GM19351 (cell line): ENCODE measurements at regions not wholly inside any gene's neighbourhood (a gene's known extent, or its start where the extent isn't known, plus 50 kb on each side); places are given as distances from the start of the nearest gene placed in this dataset.

Source experiments
- ATAC-seq: cut with Tn5 transposase; IDR thresholded peaks from one replicate; pipeline ENCODE4 v1.9.1; 2021; ENCODE audit warnings: mild to moderate bottlenecking, moderate library complexity; ENCODE audit not compliant: unreplicated experiment

DNA sequence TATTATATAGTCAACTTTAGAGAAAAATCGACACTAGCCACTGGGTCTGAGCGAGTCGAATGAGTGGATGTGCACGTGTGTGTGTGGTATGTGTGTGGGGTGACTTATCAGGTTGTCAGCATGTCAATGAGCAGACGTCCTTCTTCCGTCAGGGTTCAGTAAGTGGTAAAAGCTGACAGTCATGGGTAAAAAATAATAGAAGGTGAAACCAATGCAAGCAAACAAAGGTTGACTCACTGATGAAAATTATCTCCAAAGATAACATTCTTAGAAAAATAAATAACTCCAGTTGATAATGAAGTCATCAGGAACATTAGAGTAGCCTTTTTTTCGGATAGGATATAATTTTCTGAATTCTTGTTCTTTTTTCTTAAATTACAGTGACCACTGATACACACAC is 243.8 kb upstream of the FOXQ1 start:
- ATAC-seq, result no peak

- no peak for ATAC-seq
These were observed 244.6 kb upstream of the FOXQ1 start for GRCh38 chr6:1067346-1067745.

- ATAC-seq, result no peak
These were observed 245.3 kb upstream of the FOXQ1 start for GRCh38 chr6:1066449-1067090.

- no peak for ATAC-seq
These were observed 245.9 kb upstream of the FOXQ1 start for GRCh38 chr6:1065986-1066385.

GRCh38 chr6:1063671-1064355 is 248.1 kb upstream of the FOXQ1 start:
- ATAC-seq, result no peak

- no peak for ATAC-seq
These were observed 248.9 kb upstream of the FOXQ1 start for GRCh38 chr6:1062786-1063545.

GRCh38 chr6:1059596-1059995 is 252.3 kb upstream of the FOXQ1 start:
- ATAC-seq, result no peak

GRCh38 chr6:1057490-1058135 is 254.3 kb upstream of the FOXQ1 start:
- ATAC-seq, result no peak

DNA sequence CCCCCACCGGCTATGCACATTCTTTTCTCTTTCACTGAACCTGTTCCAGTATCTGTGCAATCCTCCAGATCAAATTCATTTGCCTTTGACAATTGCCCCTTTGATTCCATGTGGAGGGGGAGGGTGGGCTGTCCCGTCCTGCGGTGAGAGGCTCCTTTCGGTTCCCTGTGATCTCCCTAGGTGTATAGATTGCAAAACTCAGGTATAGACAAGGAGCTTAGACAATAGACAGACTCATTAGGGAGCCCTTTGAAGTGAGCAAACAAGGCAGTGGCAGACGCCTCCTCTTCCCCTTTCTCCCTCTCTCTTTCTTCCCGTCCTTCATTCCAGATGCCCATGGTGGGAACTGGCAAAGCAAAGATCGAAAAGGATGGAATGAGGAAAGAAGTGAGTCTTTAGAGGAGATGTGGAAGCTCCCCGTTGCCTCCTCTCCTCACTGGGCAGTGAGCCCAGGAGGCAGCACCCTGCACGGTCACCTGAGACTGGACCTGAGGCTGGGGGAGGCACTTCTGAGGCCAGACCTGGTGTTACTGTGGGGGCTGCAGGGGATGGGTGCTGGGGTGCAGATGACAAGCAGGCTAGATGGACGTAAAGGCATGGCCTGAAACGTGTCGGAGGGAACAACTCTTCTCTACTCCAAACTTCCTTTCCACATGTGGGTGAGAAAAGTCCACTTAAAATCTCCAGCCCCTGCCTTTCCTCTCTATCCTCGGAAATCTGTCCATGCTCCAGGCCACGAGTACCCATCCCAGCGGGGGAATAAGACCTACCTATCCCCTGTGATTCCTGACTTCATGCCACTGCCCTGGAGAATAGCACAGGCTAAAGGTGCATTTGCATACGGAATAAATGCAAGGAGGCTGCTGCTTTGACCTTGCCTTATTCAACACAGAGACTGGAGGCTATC is 256.6 kb upstream of the FOXQ1 start:
- ATAC-seq, result no peak

- no peak for ATAC-seq
These were observed 257.3 kb upstream of the FOXQ1 start for GRCh38 chr6:1054653-1055014.

GRCh38 chr6:1053586-1053985 is 258.3 kb upstream of the FOXQ1 start:
- ATAC-seq, result no peak

- no peak for ATAC-seq
These were observed 259.6 kb upstream of the FOXQ1 start for GRCh38 chr6:1052262-1052661.

- ATAC-seq, result no peak
These were observed 262.0 kb upstream of the FOXQ1 start for GRCh38 chr6:1049900-1050299.

DNA sequence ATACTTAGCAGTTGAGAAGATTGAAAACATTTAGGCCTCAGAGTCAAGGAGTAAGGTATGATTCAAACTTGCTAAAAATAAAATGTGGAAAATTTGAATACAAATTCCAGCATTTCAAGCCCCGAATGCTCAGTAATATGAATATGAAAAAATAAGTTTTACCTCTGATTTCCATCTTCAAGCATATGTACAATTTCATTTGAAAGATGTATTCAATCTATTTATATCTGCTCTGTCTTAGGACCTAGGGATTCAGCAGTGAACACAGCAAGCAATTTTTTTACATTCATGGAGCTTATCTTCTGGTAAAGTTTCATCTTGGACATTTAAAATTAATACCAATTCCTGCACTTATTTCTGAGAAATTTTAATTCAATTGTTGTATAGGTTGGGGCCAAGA is 262.7 kb upstream of the FOXQ1 start:
- ATAC-seq, result no peak

GRCh38 chr6:1047981-1048541 is 263.8 kb upstream of the FOXQ1 start:
- no peak for ATAC-seq

GRCh38 chr6:1045239-1045638 is 266.7 kb upstream of the FOXQ1 start:
- ATAC-seq, result no peak

DNA sequence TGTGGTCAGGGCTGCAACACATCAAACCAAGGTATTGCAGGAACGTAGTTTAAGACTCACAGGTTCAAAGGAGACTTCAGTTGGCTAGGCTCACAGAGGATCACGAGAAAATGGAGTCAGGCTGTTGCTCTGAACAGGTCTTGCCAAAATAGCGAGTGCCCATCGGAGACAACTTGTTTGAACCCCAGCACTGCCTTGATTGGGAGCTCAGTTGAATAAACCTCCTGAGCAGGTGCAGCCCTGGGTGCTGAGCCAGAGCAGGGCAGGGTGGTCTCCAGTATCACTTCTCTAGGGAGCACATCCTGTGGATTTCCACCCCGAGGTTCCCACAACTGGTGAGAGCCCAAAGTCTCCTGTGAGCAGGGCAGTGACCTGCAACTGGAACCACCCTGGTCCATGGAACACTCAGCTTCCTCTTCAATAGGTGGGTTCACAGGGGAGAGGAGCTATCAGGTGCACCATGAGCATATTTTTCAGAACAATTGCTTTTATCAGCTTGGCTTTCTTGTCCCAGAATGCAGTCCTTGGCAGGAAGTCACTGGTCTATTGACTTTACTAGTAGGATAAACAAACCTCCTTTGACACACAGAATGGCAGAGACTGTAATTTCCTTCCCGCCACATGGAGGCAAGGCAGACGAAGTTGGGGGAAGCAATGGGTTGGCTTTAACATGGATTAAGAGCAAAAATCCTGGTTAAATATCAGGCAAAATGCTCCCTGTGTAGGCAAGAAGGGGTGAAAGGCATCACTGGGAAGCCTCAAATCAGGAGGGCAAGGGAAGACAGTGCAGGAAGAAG is 267.7 kb upstream of the FOXQ1 start:
- ATAC-seq, result no peak

GRCh38 chr6:1043458-1043836 is 268.5 kb upstream of the FOXQ1 start:
- no peak for ATAC-seq

- ATAC-seq, result no peak
These were observed 269.1 kb upstream of the FOXQ1 start for GRCh38 chr6:1042583-1043457.
